22Rv1 (cell line): ENCODE measurements at regions not wholly inside any gene's neighbourhood (a gene's known extent, or its start where the extent isn't known, plus 50 kb on each side); places are given as distances from the start of the nearest gene placed in this dataset.

Experiments used
- CTCF ChIP-seq: fragments of 450-650 bp; IDR thresholded peaks from 2 replicates; pipeline ENCODE4 v1.5.1; 2017; ENCODE audit warnings: mild to moderate bottlenecking
- ZFX ChIP-seq: fragments of 450-650 bp; IDR thresholded peaks from 2 replicates; pipeline ENCODE4 v1.6.1; 2017; ENCODE audit warnings: antibody characterized with exemption, borderline replicate concordance

DNA sequence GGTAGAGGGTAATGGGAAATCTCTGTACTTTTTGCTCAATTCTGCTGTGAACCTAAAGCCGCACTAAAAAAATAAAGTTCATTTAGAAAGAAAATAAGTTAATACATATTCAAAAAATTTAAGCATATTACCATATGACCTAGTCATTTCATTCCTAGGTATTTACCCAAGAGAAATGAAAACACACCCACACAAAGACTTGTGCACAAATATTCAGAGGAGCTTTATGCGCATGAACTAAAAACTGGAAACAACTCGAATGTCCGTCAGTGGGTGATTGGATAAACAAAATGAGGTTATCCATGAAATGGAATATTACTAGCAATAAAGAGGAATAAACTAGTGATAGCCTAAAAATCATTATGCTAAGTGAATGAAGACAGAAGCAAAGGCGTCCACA, 62.6 kb upstream of the ZNRF2 start:
- no peak for TF ChIP-seq CTCF
- TF ChIP-seq ZFX: no peak
